Colonic mucosa (tissue), 4 donors: ENCODE measurements at regions not wholly inside any gene's neighbourhood (a gene's known extent, or its start where the extent isn't known, plus 50 kb on each side); places are given as distances from the start of the nearest gene placed in this dataset.
"Not testable (repeated sequence)": the region's sequence is repeated elsewhere in the genome, so short reads cannot be mapped to it uniquely, and the experiment has no call there.

Experiments
- DNase-seq: peaks from one replicate; pipeline ENCODE4 v3.0.0-alpha.2; 2020
- H3K27ac ChIP-seq: fragments of 200-600 bp; one replicate; pipeline ENCODE4 v1.8.0; 2021
- H3K27me3 ChIP-seq: fragments of 200-600 bp; one replicate; pipeline ENCODE4 v1.8.0; 2021
- H3K36me3 ChIP-seq: fragments of 200-600 bp; one replicate; pipeline ENCODE4 v1.8.0; 2021
- H3K4me1 ChIP-seq: fragments of 200-600 bp; one replicate; pipeline ENCODE4 v1.8.0; 2021; ENCODE audit warnings: mild to moderate bottlenecking
- H3K4me3 ChIP-seq: fragments of 200-600 bp; one replicate; pipeline ENCODE4 v1.8.0; 2021
- H3K9ac ChIP-seq, 2 donors: one replicate each; pipeline ENCODE4 v1.7.0; 2013; ENCODE audit warnings: control low read depth in 2 of 2, low read depth in 2 of 2, low read length in 2 of 2
- H3K9me3 ChIP-seq: fragments of 200-600 bp; one replicate; pipeline ENCODE4 v1.8.0; 2021
- intact Hi-C: fragments of 100-400 bp; cut with DNase I; formaldehyde crosslinking; loops from one replicate; pipeline ENCODE4 v1.14.1; 2022
- TF ChIP-seq, protein P1 (sequence below): fragments of 200-600 bp; IDR thresholded peaks from one replicate; pipeline ENCODE4 v1.8.0; 2022; ENCODE audit warnings: antibody characterized with exemption, mild to moderate bottlenecking
- donor health status: healthy.
- donor health status: DM: no; HTN: no; CAD: no.
- donor health status: DM: no; HTN: no; CAD: no.

DNA sequence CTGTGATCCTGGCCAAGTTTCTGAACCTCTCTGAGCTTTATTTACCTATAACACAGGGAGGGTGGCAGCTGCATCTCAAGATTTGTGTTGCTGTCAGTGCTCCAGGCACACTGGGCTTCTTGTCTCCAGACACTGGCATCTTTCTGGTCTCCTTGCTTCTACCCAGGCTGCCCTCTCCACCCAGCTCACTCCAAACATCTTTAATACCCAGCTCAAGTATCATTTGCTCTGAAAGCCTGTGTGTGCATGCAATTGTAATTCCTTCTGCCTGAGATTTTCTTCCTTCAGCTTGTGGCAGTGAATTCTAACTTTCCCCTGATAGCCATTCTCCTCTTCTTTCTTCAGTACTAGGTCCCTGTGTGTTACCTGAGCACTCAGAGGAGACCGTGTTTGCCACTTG lies 50.7 kb upstream of the USP7 start:
- no peaks in the 10 kb centered on the region for H3K36me3 ChIP-seq
- TF ChIP-seq, protein P1, sequence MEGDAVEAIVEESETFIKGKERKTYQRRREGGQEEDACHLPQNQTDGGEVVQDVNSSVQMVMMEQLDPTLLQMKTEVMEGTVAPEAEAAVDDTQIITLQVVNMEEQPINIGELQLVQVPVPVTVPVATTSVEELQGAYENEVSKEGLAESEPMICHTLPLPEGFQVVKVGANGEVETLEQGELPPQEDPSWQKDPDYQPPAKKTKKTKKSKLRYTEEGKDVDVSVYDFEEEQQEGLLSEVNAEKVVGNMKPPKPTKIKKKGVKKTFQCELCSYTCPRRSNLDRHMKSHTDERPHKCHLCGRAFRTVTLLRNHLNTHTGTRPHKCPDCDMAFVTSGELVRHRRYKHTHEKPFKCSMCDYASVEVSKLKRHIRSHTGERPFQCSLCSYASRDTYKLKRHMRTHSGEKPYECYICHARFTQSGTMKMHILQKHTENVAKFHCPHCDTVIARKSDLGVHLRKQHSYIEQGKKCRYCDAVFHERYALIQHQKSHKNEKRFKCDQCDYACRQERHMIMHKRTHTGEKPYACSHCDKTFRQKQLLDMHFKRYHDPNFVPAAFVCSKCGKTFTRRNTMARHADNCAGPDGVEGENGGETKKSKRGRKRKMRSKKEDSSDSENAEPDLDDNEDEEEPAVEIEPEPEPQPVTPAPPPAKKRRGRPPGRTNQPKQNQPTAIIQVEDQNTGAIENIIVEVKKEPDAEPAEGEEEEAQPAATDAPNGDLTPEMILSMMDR: no peak
- no peaks in the 10 kb centered on the region for H3K4me1 ChIP-seq
- no peak for DNase-seq
- no peaks in the 10 kb centered on the region for H3K27me3 ChIP-seq
- no peaks in the 10 kb centered on the region for H3K9me3 ChIP-seq
- H3K9ac ChIP-seq: no peak overlapping the region
- H3K4me3 ChIP-seq: no peak overlapping the region
- intact Hi-C loops: no loop called here
- no peak overlapping the region for H3K27ac ChIP-seq

DNA sequence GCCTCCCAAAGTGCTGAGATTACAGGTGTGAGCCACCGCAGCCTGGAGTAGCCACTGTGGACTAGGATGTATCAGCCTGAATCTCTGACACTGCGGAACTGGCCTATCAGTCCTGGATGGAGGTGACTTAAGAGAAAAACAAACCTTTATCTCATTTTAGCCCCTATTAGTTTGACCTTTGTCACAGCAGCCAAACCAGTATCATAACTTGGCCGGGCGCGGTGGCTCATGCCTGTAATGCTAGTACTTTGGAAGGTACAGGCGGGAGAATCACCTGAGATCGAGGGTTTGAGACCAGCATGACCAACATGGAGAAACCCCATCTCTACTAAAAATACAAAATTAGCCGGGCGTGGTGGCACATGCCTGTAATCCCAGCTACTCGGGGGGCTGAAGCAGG lies 51.8 kb upstream of the USP7 start:
- H3K27ac ChIP-seq: no peak overlapping the region
- no peak overlapping the region for H3K9ac ChIP-seq
- intact Hi-C loops: no loop called here
- no peak overlapping the region for H3K4me3 ChIP-seq
- TF ChIP-seq, protein P1: no peak
- H3K27me3 ChIP-seq: no peaks in the 10 kb centered on the region
- no peaks in the 10 kb centered on the region for H3K9me3 ChIP-seq
- no peaks in the 10 kb centered on the region for H3K4me1 ChIP-seq
- no peak for DNase-seq
- no peaks in the 10 kb centered on the region for H3K36me3 ChIP-seq

DNA sequence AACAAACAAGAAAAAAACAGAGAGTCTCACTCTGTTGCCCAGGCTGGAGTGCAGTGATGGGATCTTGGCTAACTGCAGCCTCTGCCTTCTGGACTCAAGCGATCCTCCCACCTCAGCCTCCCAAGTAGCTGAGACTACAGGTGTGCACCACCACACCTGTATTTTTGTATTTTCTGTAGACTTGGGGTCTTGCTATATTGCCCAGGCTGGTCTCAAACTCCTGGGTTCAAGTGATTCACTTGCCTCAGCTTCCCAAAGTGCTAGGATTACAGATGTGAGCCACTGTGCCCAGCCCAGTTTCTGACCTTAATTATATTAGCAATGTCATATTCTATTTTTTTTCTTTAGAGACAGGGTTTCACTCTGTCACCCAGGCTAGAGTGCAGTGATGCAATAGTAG lies 52.3 kb upstream of the USP7 start:
- DNase-seq, H3K27me3 ChIP-seq, H3K4me1 ChIP-seq, intact Hi-C loops, H3K9ac ChIP-seq, H3K9me3 ChIP-seq, H3K36me3 ChIP-seq, H3K4me3 ChIP-seq, H3K27ac ChIP-seq: not testable (repeated sequence)

DNA sequence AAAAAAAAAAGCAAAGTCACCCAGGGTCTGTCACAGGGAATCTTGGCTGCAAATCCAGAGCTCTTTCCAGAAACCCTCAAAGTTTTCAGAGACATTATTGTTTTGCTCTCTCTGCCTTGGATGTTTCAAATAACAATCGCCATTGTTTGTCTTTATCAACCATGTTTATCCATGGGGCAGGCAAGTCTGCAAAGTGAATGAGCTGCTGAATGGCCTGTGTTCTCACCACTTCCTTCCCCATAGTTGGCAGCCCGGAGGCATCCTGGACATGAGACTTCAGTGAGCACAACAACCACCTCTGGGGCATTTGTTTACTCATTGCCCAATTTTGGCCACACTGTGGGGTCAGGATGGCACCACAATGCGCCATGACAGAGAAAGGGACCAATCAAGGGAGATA lies 53.1 kb upstream of the USP7 start:
- Histone ChIP-seq H3K9ac (no peak overlapping the region), H3K27ac (no peak overlapping the region), H3K36me3 (no peaks in the 10 kb centered on the region), H3K9me3 (no peaks in the 10 kb centered on the region), H3K27me3 (no peaks in the 10 kb centered on the region), H3K4me1 (no peaks in the 10 kb centered on the region), H3K4me3 (no peak overlapping the region)
- intact Hi-C loops: no loop called here
- DNase-seq: no peak
- TF ChIP-seq, protein P1: no peak

DNA sequence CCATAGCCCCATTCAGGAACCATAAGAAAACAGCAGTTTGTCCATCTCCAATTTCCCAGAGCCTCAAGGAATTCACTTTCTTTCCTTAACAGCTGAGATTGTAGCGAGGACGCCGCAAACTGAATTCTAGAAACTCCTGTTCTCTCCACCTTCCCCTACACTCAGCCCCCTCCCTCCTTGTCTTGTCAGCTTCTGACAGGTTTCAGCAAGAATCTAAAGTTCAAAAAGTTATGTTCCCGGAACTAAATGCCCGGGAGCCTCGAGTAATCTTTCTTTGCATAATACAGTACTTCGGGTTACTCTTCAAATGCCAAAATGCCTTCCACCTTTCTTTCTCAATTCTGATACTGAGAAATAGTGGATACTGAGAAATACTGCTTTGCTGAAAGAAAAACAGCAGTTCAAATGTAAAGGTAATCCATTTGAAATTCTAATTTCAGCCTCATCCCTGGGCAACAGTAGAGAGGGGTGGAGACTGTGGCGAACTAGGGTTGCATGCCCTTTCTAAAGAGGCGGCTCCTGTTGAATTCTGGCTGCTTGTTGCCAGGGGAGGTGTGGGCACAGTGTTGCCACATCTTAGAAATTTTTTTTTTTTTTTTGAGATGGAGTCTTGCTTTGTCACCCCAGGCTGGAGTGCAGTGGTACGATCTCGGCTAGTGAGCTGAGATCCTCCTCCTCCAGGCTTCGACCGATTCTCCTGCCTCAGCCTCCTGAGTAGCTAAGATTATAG lies 63.5 kb upstream of the USP7 start:
- Histone ChIP-seq H3K27me3 (no peaks in the 10 kb centered on the region), H3K9ac (no peak overlapping the region), H3K4me3 (no peak overlapping the region), H3K4me1 (no peaks in the 10 kb centered on the region), H3K36me3 (no peaks in the 10 kb centered on the region), H3K9me3 (no peaks in the 10 kb centered on the region), H3K27ac (no peak overlapping the region)
- intact Hi-C loops: no loop called here
- no peak for DNase-seq
- TF ChIP-seq, protein P1: no peak

DNA sequence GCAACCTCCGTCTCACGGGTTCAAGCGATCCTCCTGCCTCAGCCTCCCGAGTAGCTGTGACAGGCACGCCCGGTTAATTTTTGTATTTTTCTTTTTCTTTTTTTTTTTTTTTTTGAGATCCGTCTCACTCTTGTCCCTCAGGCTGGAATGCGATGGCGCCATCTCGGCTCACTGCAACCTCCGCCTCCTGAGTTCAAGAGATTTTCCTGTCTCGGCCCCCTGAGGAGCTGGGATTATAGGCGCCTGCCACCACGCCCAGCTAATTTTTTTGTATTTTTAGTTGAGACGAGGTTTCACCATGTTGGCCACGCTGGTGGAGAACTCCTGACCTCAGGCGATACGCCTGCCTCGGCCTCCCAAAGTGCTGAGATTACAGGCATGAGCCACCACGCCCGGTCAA lies 63.0 kb upstream of the HAPSTR1 start:
- DNase-seq, H3K9me3 ChIP-seq, H3K4me1 ChIP-seq, intact Hi-C loops, H3K36me3 ChIP-seq, H3K9ac ChIP-seq, H3K4me3 ChIP-seq, H3K27ac ChIP-seq, H3K27me3 ChIP-seq: not testable (repeated sequence)
